ENCODE measurements at regions not wholly inside any gene's neighbourhood (a gene's known extent, or its start where the extent isn't known, plus 50 kb on each side); places are given as distances from the start of the nearest gene placed in this dataset.
A peak's percentile ranks its signal among the peaks of the same experiment; 100 is the strongest.
"Not testable (repeated sequence)": the region's sequence is repeated elsewhere in the genome, so short reads cannot be mapped to it uniquely, and the experiment has no call there.

- not testable (repeated sequence) for DNase-seq
Measured at GRCh38 chr19:23984911-23985310, 70.2 kb downstream of the ZNF726 start.

GRCh38 chr19:23986623-23987022 lies 71.9 kb downstream of the ZNF726 start:
- DNase-seq = no peak

GRCh38 chr19:23991170-23991569 lies 76.5 kb downstream of the ZNF726 start:
- DNase-seq = peak; percentile 32

- no peak for DNase-seq
Measured at GRCh38 chr19:23992348-23992747, 77.7 kb downstream of the ZNF726 start.

GRCh38 chr19:23993440-23993839 lies 78.8 kb downstream of the ZNF726 start:
- no peak for DNase-seq

- no peak for DNase-seq
Measured at GRCh38 chr19:23996549-23996948, 81.9 kb downstream of the ZNF726 start.

- DNase-seq = no peak
Measured at GRCh38 chr19:23998568-23998967, 83.9 kb downstream of the ZNF726 start.

- DNase-seq = no peak
Measured at GRCh38 chr19:23999821-24000610, 85.3 kb downstream of the ZNF726 start.

- no peak for DNase-seq
Measured at GRCh38 chr19:24000656-24001055, 86.0 kb downstream of the ZNF726 start.

- DNase-seq = no peak
Measured at GRCh38 chr19:24002256-24002945, 84.6 kb upstream of the ZNF254 start.

- DNase-seq = no peak
Measured at GRCh38 chr19:24003537-24003936, 83.5 kb upstream of the ZNF254 start.

GRCh38 chr19:24004166-24004565 lies 82.8 kb upstream of the ZNF254 start:
- DNase-seq = no peak

GRCh38 chr19:24029941-24030636 lies 56.9 kb upstream of the ZNF254 start:
- DNase-seq = peak; percentile 13

- no peak for DNase-seq
Measured at GRCh38 chr19:24032651-24033050, 54.3 kb upstream of the ZNF254 start.

- DNase-seq = peak; percentile 91
Measured at GRCh38 chr19:24033301-24033962, 53.6 kb upstream of the ZNF254 start.

GRCh38 chr19:24033963-24034342 lies 53.0 kb upstream of the ZNF254 start:
- peak; percentile 28 for DNase-seq

- not testable (repeated sequence) for DNase-seq
Measured at GRCh38 chr19:24035261-24035880, 51.6 kb upstream of the ZNF254 start.

Data from NCI-H1092 treated with DMSO at 0.1 percent for 48 hours (cell line).